Neural cell (in vitro differentiated cells): ENCODE measurements at regions not wholly inside any gene's neighbourhood (a gene's known extent, or its start where the extent isn't known, plus 50 kb on each side); places are given as distances from the start of the nearest gene placed in this dataset.
"Not testable (repeated sequence)": the region's sequence is repeated elsewhere in the genome, so short reads cannot be mapped to it uniquely, and the experiment has no call there.

Experiments used
- H2AFZ ChIP-seq: fragments of 200-600, 300-800 bp; sonication (generic), shearing (Covaris generic); 2 replicates; pipeline ENCODE4 v1.6.0; 2014; ENCODE audit warnings: low read depth, mild to moderate bottlenecking, antibody characterized with exemption, low read length, moderate library complexity
- H3F3A ChIP-seq: fragments of 200-600 bp; shearing (Covaris generic); 2 replicates; pipeline ENCODE4 v1.6.1; 2016; ENCODE audit warnings: mild to moderate bottlenecking, moderate library complexity, mixed read lengths, antibody characterized with exemption, low read length; ENCODE audit not compliant: insufficient read depth, poor library complexity, severe bottlenecking
- H3K27ac ChIP-seq: fragments of 200-600, 300-800 bp; sonication (generic), shearing (Covaris generic); 2 replicates; pipeline ENCODE4 v1.5.1; 2014; ENCODE audit warnings: mild to moderate bottlenecking, low read length, moderate library complexity
- H3K27me3 ChIP-seq: fragments of 300-800, 200-600 bp; sonication (generic), shearing (Covaris generic); 2 replicates; pipeline ENCODE4 v1.6.0; 2014; ENCODE audit warnings: mild to moderate bottlenecking, low read depth, low read length, moderate library complexity; ENCODE audit not compliant: insufficient read depth
- H3K36me3 ChIP-seq: fragments of 300-800, 200-600 bp; sonication (generic), shearing (Covaris generic); 2 replicates; pipeline ENCODE4 v1.5.1; 2014; ENCODE audit warnings: mild to moderate bottlenecking, antibody characterized with exemption, low read length, moderate library complexity; ENCODE audit not compliant: insufficient read depth
- H3K4me2 ChIP-seq: fragments of 300-800, 200-600 bp; sonication (generic), shearing (Covaris generic); 2 replicates; pipeline ENCODE4 v1.6.0; 2014; ENCODE audit warnings: mild to moderate bottlenecking, low read length
- H3K4me3 ChIP-seq: fragments of 300-800, 200-600 bp; sonication (generic), shearing (Covaris generic); 2 replicates; pipeline ENCODE4 v1.5.1; 2014; ENCODE audit warnings: mild to moderate bottlenecking, low read length, moderate library complexity
- H3K79me2 ChIP-seq: fragments of 200-600 bp; shearing (Covaris generic); replicated peaks from 2 replicates; pipeline ENCODE4 v1.6.0; 2014; ENCODE audit warnings: mild to moderate bottlenecking, low read length, moderate library complexity; ENCODE audit not compliant: insufficient read depth
- H3K9ac ChIP-seq: fragments of 300-800, 200-600 bp; sonication (generic), shearing (Covaris generic); 2 replicates; pipeline ENCODE4 v1.6.1; 2016; ENCODE audit warnings: mild to moderate bottlenecking, low read length, mixed read lengths
- H3K9me2 ChIP-seq: fragments of 200-600 bp; shearing (Covaris generic); 2 replicates; pipeline ENCODE4 v1.6.1; 2016; ENCODE audit warnings: mild to moderate bottlenecking, low read length, mixed read lengths; ENCODE audit not compliant: insufficient read depth
- H3K9me3 ChIP-seq: fragments of 200-600, 300-800 bp; sonication (generic), shearing (Covaris generic); 2 replicates; pipeline ENCODE4 v1.6.1; 2016; ENCODE audit warnings: mild to moderate bottlenecking, mixed run types, low read length, moderate library complexity, mixed read lengths
- H4K20me1 ChIP-seq: fragments of 200-600 bp; shearing (Covaris generic); 2 replicates; pipeline ENCODE4 v1.6.1; 2016; ENCODE audit warnings: mild to moderate bottlenecking, mixed run types; ENCODE audit not compliant: insufficient read depth
- CTCF ChIP-seq: fragments of 450-650 bp; IDR thresholded peaks from 2 replicates; pipeline ENCODE4 v1.5.1; 2014; ENCODE audit warnings: antibody characterized with exemption, mild to moderate bottlenecking, moderate library complexity; ENCODE audit not compliant: poor library complexity, severe bottlenecking
- EP300 ChIP-seq: fragments of 450-650 bp; conservative IDR thresholded peaks from 2 replicates; pipeline ENCODE4 v1.6.1; 2014; ENCODE audit warnings: antibody characterized with exemption, mild to moderate bottlenecking, moderate library complexity; ENCODE audit not compliant: poor library complexity, severe bottlenecking
- EZH2 ChIP-seq: fragments of 200-600, 300-800 bp; shearing (Covaris generic), sonication (generic); IDR thresholded peaks from 2 replicates; pipeline ENCODE4 v1.6.1; 2014; ENCODE audit warnings: antibody characterized with exemption, low read length, borderline replicate concordance, mild to moderate bottlenecking; ENCODE audit not compliant: insufficient read depth, poor library complexity, severe bottlenecking
- MXI1 ChIP-seq: fragments of 450-650 bp; conservative IDR thresholded peaks from 2 replicates; pipeline ENCODE4 v1.6.1; 2014; ENCODE audit warnings: antibody characterized with exemption, mild to moderate bottlenecking; ENCODE audit not compliant: poor library complexity, severe bottlenecking
- POLR2AphosphoS5 ChIP-seq: IDR thresholded peaks from 2 replicates; pipeline ENCODE4 v1.6.1; 2012
- RAD21 ChIP-seq: fragments of 450-650 bp; conservative IDR thresholded peaks from 2 replicates; pipeline ENCODE4 v1.6.1; 2014; ENCODE audit warnings: antibody characterized with exemption, mild to moderate bottlenecking, moderate library complexity
- REST ChIP-seq: IDR thresholded peaks from 2 replicates; pipeline ENCODE4 v1.6.1; 2012; ENCODE audit warnings: borderline replicate concordance
- SMC3 ChIP-seq: fragments of 450-650 bp; conservative IDR thresholded peaks from 2 replicates; pipeline ENCODE4 v1.6.1; 2014; ENCODE audit warnings: antibody characterized with exemption, mild to moderate bottlenecking, moderate library complexity; ENCODE audit not compliant: poor library complexity
- TAF1 ChIP-seq: IDR thresholded peaks from 2 replicates; pipeline ENCODE4 v1.6.1; 2012; ENCODE audit warnings: low read depth

- no peak for TF ChIP-seq POLR2AphosphoS5
- TF ChIP-seq RAD21 = no peak
- TF ChIP-seq TAF1 = no peak
- no peak for TF ChIP-seq SMC3
- TF ChIP-seq REST = no peak
- no peak for TF ChIP-seq MXI1
- no peak for TF ChIP-seq EZH2
- TF ChIP-seq EP300 = no peak
- no peak for TF ChIP-seq CTCF
- H3K4me3 ChIP-seq = no peak overlapping the region
- H3K9me2 ChIP-seq = no peaks in the 10 kb centered on the region
- no peaks in the 10 kb centered on the region for H4K20me1 ChIP-seq
- no peak overlapping the region for H3K4me2 ChIP-seq
- no peaks in the 10 kb centered on the region for H3F3A ChIP-seq
- no peaks in the 10 kb centered on the region for H3K79me2 ChIP-seq
- no peaks in the 10 kb centered on the region for H3K9me3 ChIP-seq
- H2AFZ ChIP-seq = no peak overlapping the region
- no peaks in the 10 kb centered on the region for H3K27me3 ChIP-seq
- no peak overlapping the region for H3K27ac ChIP-seq
- H3K9ac ChIP-seq = no peak overlapping the region
- H3K36me3 ChIP-seq = no peaks in the 10 kb centered on the region
Observed at GRCh38 chr15:49731187-49732099, 110.6 kb downstream of the DTWD1 start.

GRCh38 chr15:49732109-49732508 lies 111.3 kb downstream of the DTWD1 start:
- not testable (repeated sequence) for H3F3A ChIP-seq, H3K79me2 ChIP-seq, H3K4me3 ChIP-seq, H3K27me3 ChIP-seq, H2AFZ ChIP-seq, H3K9me3 ChIP-seq, H3K4me2 ChIP-seq, H4K20me1 ChIP-seq, H3K9me2 ChIP-seq, H3K9ac ChIP-seq, H3K36me3 ChIP-seq, H3K27ac ChIP-seq

- not testable (repeated sequence) for H3K79me2 ChIP-seq, H3K9ac ChIP-seq, H3K4me2 ChIP-seq, H3K36me3 ChIP-seq, H3F3A ChIP-seq, H3K9me3 ChIP-seq, H3K9me2 ChIP-seq, H4K20me1 ChIP-seq, H3K4me3 ChIP-seq, H3K27me3 ChIP-seq, H3K27ac ChIP-seq, H2AFZ ChIP-seq
Observed at GRCh38 chr15:49734089-49734488, 113.2 kb downstream of the DTWD1 start.
